ENCODE measurements at regions not wholly inside any gene's neighbourhood (a gene's known extent, or its start where the extent isn't known, plus 50 kb on each side); places are given as distances from the start of the nearest gene placed in this dataset.
"Not testable (repeated sequence)": the region's sequence is repeated elsewhere in the genome, so short reads cannot be mapped to it uniquely, and the experiment has no call there.

DNA sequence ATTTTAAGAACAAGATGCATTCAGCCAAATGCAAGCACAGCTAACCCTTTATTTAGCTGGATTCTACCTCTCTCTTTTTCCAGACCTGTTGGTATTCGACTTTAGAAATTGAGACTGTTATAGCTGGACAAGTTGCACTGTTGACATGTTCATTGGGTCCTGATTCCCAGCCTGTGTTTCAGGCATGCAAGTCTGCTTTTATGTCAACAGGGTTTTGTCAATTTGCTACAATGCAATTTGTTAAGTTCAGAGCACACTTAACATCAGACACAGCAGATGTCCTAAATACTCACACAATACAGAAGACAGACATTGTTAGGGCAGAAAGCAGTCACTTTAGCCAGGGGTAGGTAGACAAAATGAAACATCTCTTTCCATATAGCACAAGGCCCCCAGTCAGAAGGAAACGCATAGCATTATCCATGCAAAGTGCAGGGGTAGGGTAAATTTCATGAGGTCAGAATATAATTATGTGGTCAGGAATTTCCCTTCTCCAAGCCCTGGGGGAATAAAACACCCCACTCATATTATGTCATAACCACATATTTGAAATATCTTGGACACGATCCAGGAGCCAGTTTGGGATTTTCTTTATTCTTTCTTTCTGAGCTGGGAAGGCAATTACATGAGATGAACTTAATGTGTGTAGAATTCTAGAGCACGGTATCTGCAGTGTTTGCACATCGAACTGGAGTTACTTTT, 504.1 kb downstream of the NTRK3 start:
- DNase-seq = no peak

DNA sequence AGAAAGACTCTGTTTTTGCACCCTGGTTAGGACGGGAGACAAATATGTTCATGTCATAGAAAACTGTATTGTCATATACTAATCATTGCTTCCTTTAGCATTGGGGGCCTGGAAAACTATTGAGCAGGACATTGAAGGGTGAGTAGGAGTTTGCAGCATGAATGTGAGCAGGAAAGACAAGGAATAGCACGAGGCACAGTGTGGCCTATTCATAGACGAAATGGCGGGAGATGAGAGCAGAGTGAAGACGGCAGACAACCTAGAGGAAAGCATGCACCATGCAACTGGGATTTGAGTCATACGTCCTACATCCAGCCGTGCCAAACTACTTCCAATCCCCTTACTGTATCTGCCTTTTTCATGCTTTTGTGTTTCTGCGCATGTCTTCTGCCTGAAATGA, 508.1 kb downstream of the NTRK3 start:
- DNase-seq = no peak

DNA sequence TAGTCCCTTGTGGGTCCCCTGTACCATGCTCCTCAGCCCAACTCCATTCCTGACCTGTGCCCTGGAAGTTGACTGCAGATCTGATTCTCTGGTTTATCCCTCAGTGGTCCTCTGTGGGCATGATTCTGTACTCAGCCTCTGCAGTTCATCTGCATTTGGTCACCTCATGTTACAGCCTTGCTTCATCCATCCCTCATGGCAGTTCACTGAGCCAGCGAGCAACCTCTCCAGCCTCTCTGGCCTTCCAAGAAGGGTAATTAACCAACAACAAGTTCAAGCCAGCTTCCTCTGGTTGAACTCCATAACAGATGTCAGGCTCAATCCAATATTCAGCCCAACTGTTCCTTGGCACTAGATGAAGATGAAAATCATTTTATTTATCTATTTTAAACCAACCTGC, 509.5 kb downstream of the NTRK3 start:
- no peak for DNase-seq

DNA sequence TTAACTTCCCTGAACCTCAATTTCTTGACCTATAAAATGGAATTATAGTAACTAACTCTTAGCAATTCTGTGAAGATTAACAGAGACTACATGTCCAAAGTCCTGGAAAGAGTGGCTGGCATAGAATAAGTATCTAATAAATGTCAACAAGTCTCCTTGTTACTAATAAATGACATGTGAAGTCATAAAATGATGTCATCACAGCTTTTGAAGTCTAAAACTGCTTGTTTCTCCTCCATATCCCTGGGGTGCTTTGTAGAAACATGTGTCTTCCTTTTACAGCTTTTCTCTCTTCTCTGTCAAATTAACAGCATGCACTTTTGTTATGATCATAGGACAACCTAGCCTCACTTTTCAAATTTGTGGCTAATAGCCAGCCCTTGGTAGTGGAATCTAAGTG, 510.2 kb downstream of the NTRK3 start:
- no peak for DNase-seq

DNA sequence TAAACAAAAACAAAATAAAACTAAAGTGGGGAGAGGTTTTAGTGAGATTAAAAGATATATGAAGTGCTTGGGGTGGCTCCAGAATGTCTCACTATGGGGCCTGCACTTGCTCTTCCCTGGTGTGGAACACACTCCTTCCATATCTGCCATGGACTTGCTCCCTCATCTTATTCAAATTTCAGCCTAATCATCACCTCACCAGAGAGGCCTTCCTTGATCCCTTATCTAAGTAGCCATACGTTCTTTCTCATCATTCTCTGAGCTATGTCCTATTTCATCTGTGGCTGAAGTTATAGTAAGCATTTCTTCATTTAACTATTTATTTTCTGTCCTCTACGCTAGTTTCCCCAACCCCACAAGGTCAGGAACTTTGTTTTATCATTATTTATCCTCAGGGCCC, 511.7 kb downstream of the NTRK3 start:
- no peak for DNase-seq

DNA sequence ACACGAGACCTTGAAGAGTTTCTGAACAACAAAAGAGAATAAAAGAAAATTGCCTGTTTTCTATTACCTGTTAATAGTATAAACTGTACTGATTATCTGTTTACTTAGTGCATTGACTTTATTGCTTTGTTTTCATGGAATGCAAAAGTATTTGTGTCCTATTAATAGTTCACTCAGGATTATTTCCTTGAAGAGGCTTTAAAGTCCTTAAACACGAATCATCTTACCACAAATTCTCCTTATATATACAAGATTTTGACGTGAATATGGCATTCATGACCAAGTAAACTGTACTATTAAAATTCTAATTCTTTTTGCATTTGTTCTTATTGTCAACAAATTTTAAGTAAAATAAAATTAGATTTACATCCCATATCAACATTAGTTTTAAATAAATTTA, 513.0 kb downstream of the NTRK3 start:
- DNase-seq = no peak

DNA sequence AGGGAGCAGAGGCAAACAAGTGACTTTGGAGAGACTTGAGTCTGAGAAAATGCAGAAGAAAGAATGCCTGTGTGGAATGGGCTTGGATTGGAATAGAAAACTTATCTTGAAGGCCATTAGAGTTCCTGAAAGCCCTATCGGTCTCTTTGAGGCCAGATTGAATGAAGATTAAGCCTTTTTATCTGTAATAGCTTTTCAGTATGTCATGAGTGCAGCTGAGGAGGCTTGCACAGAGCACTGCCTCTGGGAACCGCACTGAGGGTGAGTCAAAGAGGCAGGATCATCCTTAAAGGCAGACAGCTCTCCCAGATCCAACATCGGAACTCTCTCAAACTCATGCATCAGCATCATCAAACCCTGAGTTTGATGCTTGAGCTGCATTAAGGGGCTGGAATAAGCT, 515.2 kb downstream of the NTRK3 start:
- DNase-seq = no peak

DNA sequence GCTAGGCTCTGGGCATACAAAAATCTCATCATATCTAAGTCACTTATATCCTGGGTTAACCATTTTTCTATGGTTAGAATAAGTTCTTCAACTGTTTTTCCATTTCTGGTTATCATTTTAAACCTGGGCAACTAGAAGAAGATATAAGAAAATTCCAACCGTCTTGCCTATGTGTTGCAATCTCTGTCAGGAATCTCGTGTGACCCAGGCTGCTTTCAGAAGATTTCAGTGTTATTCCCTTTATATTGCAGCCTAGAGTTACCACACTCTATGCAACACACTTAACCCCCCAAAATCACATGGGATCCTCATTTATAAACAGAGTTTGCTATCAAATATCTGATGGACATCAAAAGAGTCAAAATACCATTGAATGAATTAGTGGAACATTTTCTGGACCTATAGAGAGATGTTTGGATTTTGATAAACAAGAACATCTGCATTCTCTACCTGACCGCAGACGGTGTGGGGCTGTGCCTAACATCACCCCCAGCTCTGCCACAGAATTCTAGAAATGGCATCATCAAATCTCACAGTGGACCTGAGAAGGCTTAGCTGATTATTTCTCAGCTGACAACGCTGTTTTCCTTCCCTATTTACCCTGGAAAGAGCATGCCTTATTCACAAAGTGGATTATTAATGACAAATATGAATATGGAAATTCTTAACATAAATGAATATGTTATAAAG, 515.7 kb downstream of the NTRK3 start:
- no peak for DNase-seq

DNA sequence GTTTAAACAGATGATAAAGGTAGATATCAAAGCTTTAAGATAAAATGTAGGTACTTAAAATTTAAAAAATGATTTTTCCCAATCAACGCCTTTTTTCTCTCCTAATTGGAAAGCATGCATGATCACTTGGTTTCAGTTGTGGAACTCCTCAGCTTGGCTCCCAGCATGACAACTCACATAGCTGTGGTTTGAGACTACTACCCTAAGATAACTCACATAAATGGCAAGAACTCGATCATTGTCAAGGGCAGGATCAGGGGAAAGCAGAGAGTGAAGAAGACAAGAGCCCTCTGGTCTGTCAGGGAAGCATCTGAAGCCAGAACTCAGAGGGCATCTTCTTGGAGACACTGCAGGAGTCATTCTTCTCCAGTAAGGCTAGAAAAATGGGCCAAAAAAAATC, 516.7 kb downstream of the NTRK3 start:
- no peak for DNase-seq

DNA sequence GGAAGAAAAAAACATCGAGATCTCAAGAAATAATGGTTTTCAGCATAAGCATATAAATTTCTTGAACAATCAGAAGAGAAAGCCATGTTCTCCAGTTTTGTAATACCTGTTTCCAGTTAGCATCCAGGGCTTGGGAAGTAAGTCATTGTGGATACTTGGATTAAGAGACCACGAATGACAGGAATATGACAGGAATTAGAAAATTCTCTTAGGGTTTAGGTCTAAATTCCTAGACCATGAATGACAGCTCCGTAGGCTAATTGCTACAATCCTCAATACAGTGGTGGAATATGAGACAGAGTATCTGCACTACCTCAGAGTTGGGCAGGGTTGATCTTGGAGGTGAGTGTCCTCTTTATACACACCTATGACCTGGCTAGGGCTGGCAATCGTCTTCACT, 517.5 kb downstream of the NTRK3 start:
- no peak for DNase-seq

DNA sequence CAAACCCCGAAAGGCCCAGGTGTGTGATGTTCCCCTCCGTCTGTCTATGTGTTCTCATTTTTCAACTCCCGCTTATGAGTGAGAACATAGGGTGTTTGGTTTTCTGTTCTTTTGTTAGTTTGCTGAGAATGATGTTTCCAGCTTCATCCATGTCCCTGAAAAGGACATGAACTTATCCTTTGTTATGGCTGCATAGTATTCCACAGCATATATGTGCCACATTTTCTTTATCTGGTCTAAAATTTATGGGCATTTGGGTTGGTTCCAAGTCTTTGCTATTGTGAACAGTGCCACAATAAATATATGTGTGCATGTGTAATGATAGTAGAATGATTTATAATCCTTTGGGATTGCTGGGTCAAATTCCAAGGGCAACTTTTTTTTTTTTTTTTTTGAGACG, 519.1 kb downstream of the NTRK3 start:
- DNase-seq = not testable (repeated sequence)

DNA sequence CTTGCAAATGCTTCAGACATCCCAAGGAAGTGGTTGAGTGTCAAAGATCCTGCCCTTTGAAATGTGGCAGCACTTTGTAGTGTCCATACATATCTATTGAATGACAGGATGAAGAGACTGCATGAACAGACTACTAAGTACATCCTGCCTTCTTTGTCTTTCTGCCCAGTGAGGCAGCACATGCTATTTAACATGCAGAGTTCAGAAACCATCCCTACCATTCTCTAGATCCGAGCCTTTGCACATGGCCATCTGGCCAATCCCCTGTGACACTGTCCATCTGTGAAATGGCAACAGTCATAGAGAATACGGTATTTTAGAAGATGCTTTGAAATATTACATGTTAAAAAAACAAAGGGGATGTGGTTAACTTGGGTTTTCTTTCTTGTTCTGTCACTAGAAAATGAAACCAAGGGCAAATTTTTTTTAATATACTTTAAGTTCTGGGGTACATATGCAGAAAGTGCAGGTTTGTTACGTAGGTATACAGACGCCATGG, 519.6 kb downstream of the NTRK3 start:
- DNase-seq = no peak

DNA sequence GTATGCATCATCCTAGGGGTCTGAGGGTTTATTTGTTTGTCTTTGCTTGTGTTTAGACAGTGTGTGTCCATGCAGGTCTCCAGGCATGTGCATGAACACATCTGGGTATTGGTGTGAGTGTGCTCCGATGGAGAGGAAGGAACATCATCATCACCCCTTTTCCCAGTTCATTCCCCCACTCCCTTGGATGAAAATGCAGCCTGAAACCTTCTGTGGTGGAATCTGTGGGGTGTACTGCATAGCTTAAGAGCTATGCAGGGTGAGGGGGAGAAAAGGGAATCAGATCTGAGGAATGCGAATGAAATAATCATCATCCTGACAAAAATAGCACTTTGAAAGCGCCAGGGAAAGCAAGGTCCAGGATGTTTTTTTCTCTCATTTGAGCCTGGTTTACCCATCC, 520.1 kb downstream of the NTRK3 start:
- DNase-seq = no peak

DNA sequence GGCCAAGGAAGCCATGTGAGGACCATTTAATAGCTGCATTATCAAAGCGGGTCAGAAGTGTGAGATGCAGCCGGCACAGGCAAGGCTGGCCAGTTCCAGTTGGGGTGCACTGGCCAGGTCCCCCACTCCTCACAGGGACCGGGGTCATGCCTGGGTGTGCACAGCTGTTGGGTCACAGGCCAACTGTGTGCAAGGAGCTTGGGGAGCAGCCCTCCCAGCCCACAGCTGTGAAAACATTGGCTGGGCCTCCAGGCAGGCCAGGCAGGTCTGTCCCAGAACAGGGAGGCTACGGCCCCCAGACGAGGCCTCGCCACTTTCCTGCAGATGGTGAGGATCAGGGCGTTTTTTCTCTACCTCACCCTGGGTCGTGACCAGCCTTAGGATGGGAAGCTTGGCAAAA, 521.0 kb downstream of the NTRK3 start:
- DNase-seq = no peak

DNA sequence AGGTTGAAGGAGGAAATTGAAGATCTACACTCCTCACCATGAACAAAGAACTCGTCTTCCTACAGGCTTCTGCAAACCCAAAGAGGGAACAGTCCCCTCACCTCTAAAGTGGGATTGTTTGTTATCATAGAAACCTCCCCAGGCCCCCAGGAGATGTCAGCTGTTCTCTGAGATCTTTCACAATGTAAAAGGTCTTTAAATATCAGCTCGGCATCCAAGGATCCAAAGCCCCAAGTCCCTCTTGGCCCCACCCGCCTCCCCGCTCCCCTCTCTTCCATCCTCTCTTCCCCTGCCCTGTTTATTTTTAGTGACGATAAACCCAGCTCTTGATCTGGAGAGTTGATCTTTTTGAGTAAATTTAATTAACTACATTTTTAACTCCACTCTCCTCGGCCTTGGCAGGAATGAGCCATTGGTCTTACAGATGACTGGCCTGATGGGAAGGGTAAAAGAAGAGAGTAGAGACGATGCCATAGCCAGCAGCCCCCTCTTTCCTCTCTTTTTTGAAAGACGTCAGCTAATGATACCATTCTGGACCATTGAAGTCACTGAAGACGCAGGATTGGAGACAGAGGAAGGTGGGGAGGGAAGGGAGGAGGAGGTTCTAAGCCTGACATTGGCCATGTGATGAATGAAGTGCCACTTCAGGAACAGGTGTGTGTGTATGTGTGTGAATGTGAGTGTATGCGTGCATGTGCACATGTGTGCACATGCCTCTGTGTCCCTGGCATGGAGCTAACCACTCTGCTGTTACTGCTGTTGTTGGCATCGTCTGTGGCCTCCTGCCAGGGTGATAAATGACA, 521.8 kb downstream of the NTRK3 start:
- DNase-seq = no peak

DNA sequence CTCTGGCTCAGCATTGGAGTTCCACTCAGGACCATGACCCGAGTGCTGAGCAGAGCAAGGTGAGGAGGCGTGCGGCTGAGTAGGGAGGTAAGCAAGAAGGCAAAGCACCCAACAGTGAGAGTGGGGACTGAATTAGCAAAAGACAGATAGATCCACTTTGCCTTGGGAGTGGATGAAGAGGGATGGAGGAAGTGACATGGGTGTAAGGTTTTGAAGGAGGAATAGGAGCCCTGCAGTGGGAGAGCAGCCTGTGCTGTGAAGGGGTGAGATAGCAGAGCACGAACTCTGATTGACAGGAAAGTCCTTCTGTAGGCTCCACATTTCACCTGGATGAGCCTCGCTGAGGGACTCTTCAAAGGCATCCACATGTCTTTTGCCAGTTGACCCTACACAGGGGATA, 522.6 kb downstream of the NTRK3 start:
- no peak for DNase-seq

DNA sequence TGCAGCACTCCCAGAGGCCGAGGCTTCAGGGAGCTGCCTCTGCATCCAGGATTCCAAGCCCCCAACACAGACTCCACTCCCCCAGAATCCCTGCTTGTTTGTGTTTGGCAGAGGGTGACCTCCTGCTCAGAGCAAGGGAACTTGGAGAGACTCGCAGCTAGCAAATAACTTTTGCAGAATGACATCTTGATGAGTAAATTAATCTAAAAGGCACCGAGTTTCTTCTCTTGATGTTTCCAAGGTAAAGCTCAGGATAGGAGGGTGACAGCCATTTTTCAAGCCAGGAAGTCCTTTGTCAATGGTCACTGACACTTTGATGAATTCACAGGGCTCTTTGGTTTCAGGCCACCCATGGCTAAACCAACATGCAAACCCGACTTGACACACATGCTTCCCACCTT, 523.0 kb downstream of the NTRK3 start:
- no peak for DNase-seq

DNA sequence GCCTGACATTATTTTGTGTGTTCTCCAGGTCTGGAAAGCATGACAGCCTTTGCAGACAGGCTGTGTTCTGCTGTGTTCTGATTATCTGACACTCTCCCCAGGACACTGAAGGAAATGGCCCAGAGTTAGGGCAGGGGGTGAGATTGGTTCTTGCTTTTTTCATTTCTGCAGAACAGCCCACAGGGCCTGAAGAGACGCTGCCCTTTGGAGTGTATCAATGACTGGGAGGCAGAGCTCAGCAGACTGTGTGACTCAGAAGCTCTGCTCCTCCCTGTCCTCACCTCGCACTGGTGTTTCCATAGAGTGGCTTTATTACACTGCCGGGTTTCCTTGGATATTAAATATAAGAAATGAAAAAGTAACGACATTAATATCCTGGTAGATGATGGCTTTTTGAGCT, 523.6 kb downstream of the NTRK3 start:
- DNase-seq = no peak

DNA sequence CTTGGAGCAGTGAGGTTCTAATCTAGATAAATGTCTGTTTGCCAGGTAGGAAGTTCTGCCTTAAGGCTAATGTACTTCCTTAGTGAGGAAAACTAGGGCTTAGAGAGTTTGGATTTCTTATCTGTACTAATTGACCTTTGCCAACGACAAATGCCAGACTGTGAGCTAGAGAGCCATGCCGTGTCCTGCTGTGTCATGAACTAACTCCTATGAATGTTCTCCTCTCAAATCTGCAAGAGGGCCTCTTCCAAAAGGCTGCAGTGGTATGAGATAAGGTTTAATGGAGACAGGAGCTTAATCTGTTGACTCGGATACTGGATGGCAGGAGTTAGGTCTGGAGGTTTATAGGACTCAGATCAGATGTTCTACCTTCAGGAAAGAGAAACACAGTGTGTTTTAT, 524.9 kb downstream of the NTRK3 start:
- DNase-seq = no peak

DNA sequence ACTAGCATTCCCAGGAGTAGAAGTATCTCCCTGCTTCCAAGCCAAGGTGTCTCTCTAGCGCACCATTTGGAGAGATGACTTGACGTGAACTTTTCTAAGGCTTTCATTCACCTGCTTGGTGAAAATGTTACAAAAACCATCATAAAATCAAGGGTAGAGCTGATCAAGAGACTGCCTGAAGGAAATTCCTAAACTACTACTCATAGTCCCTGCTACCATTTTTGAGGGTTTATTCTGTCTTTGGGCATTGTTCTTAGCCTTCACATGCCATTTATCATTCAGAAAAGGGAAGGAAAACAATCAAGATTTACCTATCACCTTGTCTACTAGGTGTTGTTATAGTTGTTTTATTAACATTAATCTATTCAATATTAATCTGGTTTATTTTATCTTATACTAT, 525.8 kb downstream of the NTRK3 start:
- DNase-seq = no peak

DNA sequence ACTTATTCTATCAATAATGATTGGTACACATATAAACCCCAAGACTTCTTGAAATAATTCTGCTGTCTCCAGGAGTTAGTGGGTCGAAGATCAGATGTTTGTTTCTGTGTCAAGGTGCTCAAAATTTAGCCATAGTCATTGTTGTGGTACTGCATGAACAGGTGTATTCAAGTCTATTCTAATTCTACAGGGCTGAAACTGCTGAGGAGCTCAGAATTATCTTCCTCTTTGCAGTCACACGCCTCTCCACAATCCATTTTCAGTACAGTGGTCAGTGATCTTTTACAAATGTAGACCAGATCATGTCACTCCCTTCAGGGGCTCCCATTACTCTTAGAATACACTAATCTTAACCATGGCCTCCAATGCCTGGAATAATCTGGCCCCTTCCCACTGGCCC, 527.5 kb downstream of the NTRK3 start:
- no peak for DNase-seq

DNA sequence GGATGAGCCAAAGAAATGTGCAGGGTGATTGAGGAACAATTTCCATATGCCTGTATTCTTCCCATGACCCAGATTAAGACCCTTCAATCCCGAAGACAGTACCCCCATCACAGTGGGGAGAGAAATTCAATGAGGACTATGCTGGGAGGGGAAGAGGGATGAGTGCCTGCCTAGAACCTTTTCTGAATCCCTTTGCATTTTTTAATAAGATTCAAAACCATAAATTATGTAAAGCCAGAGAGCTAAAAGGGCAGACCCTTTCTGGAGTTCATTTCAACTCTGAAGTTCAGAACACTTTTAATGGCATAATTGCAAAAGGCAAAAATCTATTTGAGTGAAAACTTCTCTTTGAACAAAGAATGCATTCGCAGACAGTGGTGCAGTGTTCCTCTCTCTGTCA, 529.5 kb downstream of the NTRK3 start:
- DNase-seq = no peak

DNA sequence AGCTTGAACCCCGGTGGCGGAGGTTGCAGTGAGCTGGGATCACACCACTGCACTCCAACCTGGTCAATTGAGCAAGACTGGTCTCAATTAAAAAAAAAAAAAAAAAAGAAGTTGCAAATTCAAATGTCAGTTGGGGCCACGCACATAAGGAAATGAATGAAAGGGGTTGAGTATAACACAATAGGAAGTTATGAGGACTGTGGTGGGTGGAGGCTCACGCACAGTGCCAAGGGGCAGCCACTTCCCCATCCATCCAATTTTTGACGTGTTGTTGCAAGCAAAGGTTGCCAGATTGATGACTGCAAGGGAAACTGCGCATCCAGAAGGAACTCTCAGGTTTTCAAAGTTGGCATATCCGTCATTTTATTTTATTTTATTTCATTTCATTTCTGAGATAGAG, 532.2 kb downstream of the NTRK3 start:
- DNase-seq = no peak

All from GF-D8 (cell line).